ENCODE measurements at regions not wholly inside any gene's neighbourhood (a gene's known extent, or its start where the extent isn't known, plus 50 kb on each side); places are given as distances from the start of the nearest gene placed in this dataset.

- Mint-ChIP-seq H3K4me3 (no peak overlapping the region), H3K27ac (no peak overlapping the region), H3K9me3 (peaks cover 34% of the 10 kb centered on the region), H3K27me3 (ENCODE audit: low read depth, poor library complexity) (peaks cover 29% of the 10 kb centered on the region), H3K36me3 (ENCODE audit: low read depth) (no peaks in the 10 kb centered on the region), H3K4me1 (peaks cover 19% of the 10 kb centered on the region)
- TF ChIP-seq CTCF (IDR thresholded peaks at IDR 0.05), result no peak
- no peak for DNase-seq
These were observed 121.3 kb downstream of the METRNL start for GRCh38 chr17:83200751-83201150.

GRCh38 chr17:83201206-83202001 lies 122.0 kb downstream of the METRNL start:
- no peak overlapping the region for H3K27ac Mint-ChIP-seq
- TF ChIP-seq CTCF (IDR thresholded peaks at IDR 0.05), result no peak
- peaks cover 37% of the 10 kb centered on the region for H3K9me3 Mint-ChIP-seq
- peaks cover 29% of the 10 kb centered on the region for H3K27me3 Mint-ChIP-seq (ENCODE audit: low read depth, poor library complexity)
- no peak overlapping the region for H3K4me3 Mint-ChIP-seq
- H3K4me1 Mint-ChIP-seq, result peaks cover 19% of the 10 kb centered on the region
- H3K36me3 Mint-ChIP-seq (ENCODE audit: low read depth), result no peaks in the 10 kb centered on the region
- no peak for DNase-seq

- H3K27ac Mint-ChIP-seq, result no peak overlapping the region
- H3K9me3 Mint-ChIP-seq, result peaks cover 35% of the 10 kb centered on the region
- peaks cover 26% of the 10 kb centered on the region for H3K27me3 Mint-ChIP-seq (ENCODE audit: low read depth, poor library complexity)
These were observed 122.9 kb downstream of the METRNL start for GRCh38 chr17:83202002-83203000.

GRCh38 chr17:83203073-83203471 lies 123.7 kb downstream of the METRNL start:
- Mint-ChIP-seq H3K27me3 (ENCODE audit: low read depth, poor library complexity) (peaks cover 26% of the 10 kb centered on the region), H3K36me3 (ENCODE audit: low read depth) (no peaks in the 10 kb centered on the region), H3K27ac (no peak overlapping the region), H3K9me3 (peaks cover 31% of the 10 kb centered on the region), H3K4me3 (no peak overlapping the region), H3K4me1 (peaks cover 19% of the 10 kb centered on the region)
- TF ChIP-seq CTCF (IDR thresholded peaks at IDR 0.05), result no peak
- DNase-seq, result no peak

More at GRCh38 chr17:83202002-83203000, 122.9 kb downstream of the METRNL start:
- Mint-ChIP-seq H3K36me3 (ENCODE audit: low read depth) (no peaks in the 10 kb centered on the region), H3K4me1 (peaks cover 19% of the 10 kb centered on the region), H3K4me3 (no peak overlapping the region)
- peak; percentile 32 for DNase-seq
- TF ChIP-seq CTCF (IDR thresholded peaks at IDR 0.05), result no peak

GRCh38 chr17:83203472-83204221 lies 124.2 kb downstream of the METRNL start:
- H3K36me3 Mint-ChIP-seq (ENCODE audit: low read depth), result no peaks in the 10 kb centered on the region
- peaks cover 26% of the 10 kb centered on the region for H3K27me3 Mint-ChIP-seq (ENCODE audit: low read depth, poor library complexity)
- peaks cover 19% of the 10 kb centered on the region for H3K4me1 Mint-ChIP-seq
- H3K4me3 Mint-ChIP-seq, result no peak overlapping the region
- no peak for TF ChIP-seq CTCF (IDR thresholded peaks at IDR 0.05)
- DNase-seq, result no peak
- no peak overlapping the region for H3K27ac Mint-ChIP-seq
- peaks cover 31% of the 10 kb centered on the region for H3K9me3 Mint-ChIP-seq
